ENCODE measurements at regions not wholly inside any gene's neighbourhood (a gene's known extent, or its start where the extent isn't known, plus 50 kb on each side); places are given as distances from the start of the nearest gene placed in this dataset.
A peak's percentile ranks its signal among the peaks of the same experiment; 100 is the strongest.
"Not testable (repeated sequence)": the region's sequence is repeated elsewhere in the genome, so short reads cannot be mapped to it uniquely, and the experiment has no call there.

DNA sequence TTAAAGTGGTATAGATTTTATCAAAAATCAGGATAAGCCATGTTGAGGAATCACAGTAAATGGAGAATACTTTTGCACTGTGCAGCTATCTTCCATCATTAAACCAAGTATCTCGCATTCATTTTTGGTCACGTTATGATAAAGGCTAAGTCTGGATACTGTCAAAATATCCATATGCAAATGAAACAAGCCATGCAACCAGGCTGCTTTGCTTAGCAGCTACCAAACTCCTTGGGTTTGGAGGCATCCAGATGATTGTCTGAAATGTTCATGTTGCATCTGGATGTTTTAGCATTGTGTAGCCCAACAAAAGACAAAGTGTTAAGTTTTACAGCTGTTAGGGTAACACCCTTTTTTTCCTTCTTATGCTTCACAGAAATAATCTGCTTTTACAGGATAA lies 322.9 kb upstream of the MDFIC2 start:
- no peaks in the 10 kb centered on the region for H3K9me3 Mint-ChIP-seq
- H3K27ac Mint-ChIP-seq, result no peak overlapping the region
- no peaks in the 10 kb centered on the region for H3K4me1 Mint-ChIP-seq
- H3K27me3 Mint-ChIP-seq (ENCODE audit: low read depth, poor library complexity), result no peaks in the 10 kb centered on the region
- DNase-seq, result no peak
- H3K36me3 Mint-ChIP-seq (ENCODE audit: low read depth), result no peaks in the 10 kb centered on the region
- TF ChIP-seq, protein P1, sequence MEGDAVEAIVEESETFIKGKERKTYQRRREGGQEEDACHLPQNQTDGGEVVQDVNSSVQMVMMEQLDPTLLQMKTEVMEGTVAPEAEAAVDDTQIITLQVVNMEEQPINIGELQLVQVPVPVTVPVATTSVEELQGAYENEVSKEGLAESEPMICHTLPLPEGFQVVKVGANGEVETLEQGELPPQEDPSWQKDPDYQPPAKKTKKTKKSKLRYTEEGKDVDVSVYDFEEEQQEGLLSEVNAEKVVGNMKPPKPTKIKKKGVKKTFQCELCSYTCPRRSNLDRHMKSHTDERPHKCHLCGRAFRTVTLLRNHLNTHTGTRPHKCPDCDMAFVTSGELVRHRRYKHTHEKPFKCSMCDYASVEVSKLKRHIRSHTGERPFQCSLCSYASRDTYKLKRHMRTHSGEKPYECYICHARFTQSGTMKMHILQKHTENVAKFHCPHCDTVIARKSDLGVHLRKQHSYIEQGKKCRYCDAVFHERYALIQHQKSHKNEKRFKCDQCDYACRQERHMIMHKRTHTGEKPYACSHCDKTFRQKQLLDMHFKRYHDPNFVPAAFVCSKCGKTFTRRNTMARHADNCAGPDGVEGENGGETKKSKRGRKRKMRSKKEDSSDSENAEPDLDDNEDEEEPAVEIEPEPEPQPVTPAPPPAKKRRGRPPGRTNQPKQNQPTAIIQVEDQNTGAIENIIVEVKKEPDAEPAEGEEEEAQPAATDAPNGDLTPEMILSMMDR (IDR thresholded peaks at IDR 0.05), result no peak
- no peak overlapping the region for H3K4me3 Mint-ChIP-seq

DNA sequence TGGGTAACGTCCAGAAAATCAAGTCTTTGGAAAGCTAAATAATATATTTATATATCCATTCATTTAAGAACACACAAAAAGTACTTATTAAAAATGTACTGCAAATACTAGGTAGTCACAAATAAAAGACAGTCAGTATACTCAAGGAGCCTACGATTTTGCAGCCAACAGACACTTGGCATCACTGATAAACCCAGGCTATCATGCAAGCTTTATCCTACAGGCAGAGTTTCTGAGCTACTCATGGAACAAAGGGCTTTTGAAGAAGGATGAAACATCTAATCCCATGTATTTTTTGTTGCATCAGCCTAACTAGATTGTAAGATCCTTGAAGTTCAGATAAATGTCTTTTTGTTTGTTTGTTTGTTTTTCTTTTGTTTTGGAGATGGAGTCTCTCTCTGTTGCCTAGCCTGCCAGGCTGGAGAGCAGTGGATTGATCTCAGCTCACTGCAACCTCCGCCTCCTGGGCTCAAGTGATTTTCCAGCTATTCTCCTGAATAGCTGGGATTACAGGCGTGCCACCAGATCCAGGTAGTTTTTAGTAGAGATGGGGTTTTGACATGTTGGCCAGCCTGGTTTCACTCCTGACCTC lies 319.4 kb upstream of the MDFIC2 start:
- Mint-ChIP-seq H3K36me3 (ENCODE audit: low read depth) (no peaks in the 10 kb centered on the region), H3K4me3 (no peak overlapping the region), H3K27me3 (ENCODE audit: low read depth, poor library complexity) (peaks cover 3% of the 10 kb centered on the region), H3K9me3 (no peaks in the 10 kb centered on the region), H3K4me1 (no peaks in the 10 kb centered on the region), H3K27ac (peak overlapping the region; percentile 36)
- no peak for DNase-seq
- TF ChIP-seq, protein P1 (IDR thresholded peaks at IDR 0.05), result no peak

DNA sequence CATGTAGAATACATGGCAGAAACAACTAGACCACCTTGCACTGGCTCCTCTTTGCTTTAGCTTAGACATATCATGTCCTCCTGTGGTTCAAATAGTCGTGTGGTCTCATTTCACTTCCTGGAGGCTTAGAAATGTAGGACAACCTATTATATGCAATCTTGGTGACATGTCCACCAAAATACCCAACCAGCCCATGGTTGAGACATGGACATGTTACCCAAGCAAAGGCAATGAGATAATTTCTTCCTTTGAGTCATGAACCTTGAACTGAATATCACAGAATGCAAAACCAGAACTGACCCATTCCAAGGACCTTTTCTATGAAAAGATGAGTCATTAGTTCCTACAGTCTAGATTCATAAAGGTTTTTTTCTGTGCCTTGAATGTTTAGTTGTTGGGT lies 309.0 kb upstream of the MDFIC2 start:
- TF ChIP-seq, protein P1 (IDR thresholded peaks at IDR 0.05), result no peak
- no peaks in the 10 kb centered on the region for H3K4me1 Mint-ChIP-seq
- no peaks in the 10 kb centered on the region for H3K9me3 Mint-ChIP-seq
- no peak overlapping the region for H3K27ac Mint-ChIP-seq
- DNase-seq, result no peak
- peaks cover 4% of the 10 kb centered on the region for H3K27me3 Mint-ChIP-seq (ENCODE audit: low read depth, poor library complexity)
- H3K4me3 Mint-ChIP-seq, result no peak overlapping the region
- no peaks in the 10 kb centered on the region for H3K36me3 Mint-ChIP-seq (ENCODE audit: low read depth)

DNA sequence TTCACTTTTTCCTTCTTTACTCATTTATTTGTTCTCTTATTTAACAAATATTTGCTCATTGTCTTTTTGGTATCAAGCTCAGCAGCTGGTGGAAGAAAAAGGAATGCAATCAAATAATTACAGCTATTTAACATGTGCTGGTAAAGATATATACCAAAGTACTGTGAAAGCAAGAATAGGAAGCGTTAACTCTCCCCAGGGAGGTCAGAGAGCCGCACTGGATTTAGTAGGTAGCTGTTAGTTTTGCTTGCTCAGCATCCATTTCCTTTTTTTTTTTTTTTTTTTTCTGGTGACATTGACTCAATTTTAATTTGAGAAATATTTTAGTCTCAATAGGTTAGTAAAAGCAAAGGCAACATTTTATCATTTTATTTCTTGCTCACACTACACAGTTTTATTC lies 308.5 kb upstream of the MDFIC2 start:
- Mint-ChIP-seq H3K27me3 (ENCODE audit: low read depth, poor library complexity) (peaks cover 4% of the 10 kb centered on the region), H3K36me3 (ENCODE audit: low read depth) (no peaks in the 10 kb centered on the region), H3K27ac (no peak overlapping the region), H3K4me3 (no peak overlapping the region), H3K4me1 (no peaks in the 10 kb centered on the region), H3K9me3 (no peaks in the 10 kb centered on the region)
- no peak for DNase-seq
- TF ChIP-seq, protein P1 (IDR thresholded peaks at IDR 0.05), result no peak

DNA sequence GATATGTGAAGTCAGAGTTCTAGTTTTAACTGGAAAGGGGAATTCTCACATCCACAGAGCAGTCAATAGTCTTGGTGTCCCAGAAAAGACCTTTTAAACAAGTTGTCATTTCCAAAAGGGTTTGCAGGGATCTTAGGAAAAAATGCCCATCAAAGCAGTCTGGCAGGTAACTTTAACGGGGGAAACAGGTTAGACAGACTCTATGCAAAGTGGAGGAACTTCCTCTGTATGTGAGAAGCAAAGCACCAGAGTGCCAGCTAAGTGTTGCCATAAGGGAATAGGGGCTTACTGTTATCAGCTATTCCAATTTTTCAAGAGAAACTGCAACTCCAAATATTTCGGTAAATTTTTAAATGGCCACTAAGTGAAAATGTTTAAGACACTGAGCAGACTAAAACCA lies 307.9 kb upstream of the MDFIC2 start:
- DNase-seq, result no peak
- H3K36me3 Mint-ChIP-seq (ENCODE audit: low read depth), result no peaks in the 10 kb centered on the region
- H3K27me3 Mint-ChIP-seq (ENCODE audit: low read depth, poor library complexity), result peaks cover under 1% of the 10 kb centered on the region
- no peak overlapping the region for H3K27ac Mint-ChIP-seq
- no peak overlapping the region for H3K4me3 Mint-ChIP-seq
- no peaks in the 10 kb centered on the region for H3K4me1 Mint-ChIP-seq
- no peaks in the 10 kb centered on the region for H3K9me3 Mint-ChIP-seq
- TF ChIP-seq, protein P1 (IDR thresholded peaks at IDR 0.05), result no peak

DNA sequence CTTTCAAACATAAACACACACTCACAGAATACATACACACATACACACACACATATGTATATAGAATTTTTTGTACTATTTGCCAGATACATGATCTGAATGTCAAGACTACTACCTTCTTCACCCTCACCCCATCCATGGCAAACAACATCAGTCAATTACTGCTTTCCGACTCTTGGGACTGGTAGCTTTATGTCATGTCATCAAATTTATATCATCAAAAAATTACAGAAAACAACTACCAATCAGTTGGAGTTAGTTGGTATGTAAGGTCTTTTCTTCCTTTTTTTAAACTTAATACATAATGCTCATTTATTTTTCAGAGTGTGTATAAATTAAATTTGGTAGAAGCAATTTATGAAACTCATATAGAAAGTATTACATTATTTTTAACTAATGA lies 305.7 kb upstream of the MDFIC2 start:
- no peak for DNase-seq
- no peak overlapping the region for H3K4me3 Mint-ChIP-seq
- no peaks in the 10 kb centered on the region for H3K4me1 Mint-ChIP-seq
- H3K27me3 Mint-ChIP-seq (ENCODE audit: low read depth, poor library complexity), result no peaks in the 10 kb centered on the region
- no peak overlapping the region for H3K27ac Mint-ChIP-seq
- H3K9me3 Mint-ChIP-seq, result peaks cover 6% of the 10 kb centered on the region
- H3K36me3 Mint-ChIP-seq (ENCODE audit: low read depth), result no peaks in the 10 kb centered on the region
- TF ChIP-seq, protein P1 (IDR thresholded peaks at IDR 0.05), result no peak

DNA sequence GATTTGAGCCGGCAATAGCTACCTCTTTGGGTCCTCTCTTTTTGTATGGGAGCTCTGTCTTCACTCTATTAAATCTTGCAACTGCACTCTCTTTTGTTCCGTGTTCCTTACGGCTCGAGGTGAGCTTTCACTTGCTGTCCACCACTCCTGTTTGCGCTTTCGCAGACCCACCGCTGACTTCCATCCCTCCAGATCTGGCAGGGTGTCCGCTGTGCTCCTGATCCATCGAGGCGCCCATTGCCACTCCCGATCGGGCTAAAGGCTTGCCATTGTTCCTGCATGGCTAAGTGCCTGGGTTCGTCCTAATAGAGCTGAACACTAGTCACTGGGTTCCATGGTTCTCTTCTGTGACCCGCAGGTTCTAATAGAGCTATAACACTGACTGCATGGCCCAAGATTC lies 304.9 kb upstream of the MDFIC2 start:
- H3K36me3 Mint-ChIP-seq (ENCODE audit: low read depth); H3K4me3 Mint-ChIP-seq; DNase-seq; H3K27ac Mint-ChIP-seq; H3K27me3 Mint-ChIP-seq (ENCODE audit: low read depth, poor library complexity); H3K4me1 Mint-ChIP-seq: not testable (repeated sequence)
- peaks cover 14% of the 10 kb centered on the region for H3K9me3 Mint-ChIP-seq
